ENCODE measurements at regions not wholly inside any gene's neighbourhood (a gene's known extent, or its start where the extent isn't known, plus 50 kb on each side); places are given as distances from the start of the nearest gene placed in this dataset.

DNA sequence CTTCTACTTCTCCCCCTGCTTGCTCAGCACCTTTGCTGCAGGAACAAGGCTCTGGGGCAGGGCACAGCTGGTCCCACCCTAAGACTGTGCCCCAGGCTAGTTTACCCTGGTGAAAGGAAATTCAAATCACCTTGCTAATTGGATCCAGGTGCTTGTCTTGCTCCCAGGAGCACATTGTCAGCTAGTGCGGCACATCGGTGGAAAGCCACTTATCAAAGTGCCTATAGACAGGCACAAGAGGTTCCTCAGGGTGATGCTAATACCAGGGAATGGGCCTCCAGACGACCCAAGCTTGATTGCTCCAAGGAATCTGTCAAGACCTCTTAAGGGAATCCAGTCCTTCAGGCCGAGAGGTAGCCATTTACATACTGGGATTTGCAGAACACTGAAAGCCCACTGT is 64.5 kb upstream of the PRPS1 start:
- CTCF ChIA-PET: no interaction called here
- DNase-seq (ENCODE audit: extremely low spot score): no peak
- POLR2A ChIA-PET: no interaction called here
- TF ChIP-seq ZNF384 (IDR thresholded peaks at IDR 0.05) (no peak), HDGF (IDR thresholded peaks at IDR 0.05; ENCODE audit: borderline replicate concordance) (no peak), LEF1 (IDR thresholded peaks at IDR 0.05; ENCODE audit: borderline replicate concordance) (no peak), SP1 (IDR thresholded peaks at IDR 0.05) (no peak), TARDBP (IDR thresholded peaks at IDR 0.05) (no peak), BHLHE40 (IDR thresholded peaks at IDR 0.05; ENCODE audit: borderline replicate concordance) (no peak), L3MBTL2 (conservative IDR thresholded peaks at IDR 0.05) (no peak), ELF4 (IDR thresholded peaks at IDR 0.05) (no peak), FOXA1 (IDR thresholded peaks at IDR 0.05) (no peak), NFRKB (IDR thresholded peaks at IDR 0.05) (no peak), CTBP1 (IDR thresholded peaks at IDR 0.05; ENCODE audit: borderline replicate concordance) (no peak), SUZ12 (IDR thresholded peaks at IDR 0.05) (no peak), FOXM1 (IDR thresholded peaks at IDR 0.05; ENCODE audit: borderline replicate concordance) (no peak), FOXK2 (IDR thresholded peaks at IDR 0.05) (no peak)
- TF ChIP-seq, protein P1, sequence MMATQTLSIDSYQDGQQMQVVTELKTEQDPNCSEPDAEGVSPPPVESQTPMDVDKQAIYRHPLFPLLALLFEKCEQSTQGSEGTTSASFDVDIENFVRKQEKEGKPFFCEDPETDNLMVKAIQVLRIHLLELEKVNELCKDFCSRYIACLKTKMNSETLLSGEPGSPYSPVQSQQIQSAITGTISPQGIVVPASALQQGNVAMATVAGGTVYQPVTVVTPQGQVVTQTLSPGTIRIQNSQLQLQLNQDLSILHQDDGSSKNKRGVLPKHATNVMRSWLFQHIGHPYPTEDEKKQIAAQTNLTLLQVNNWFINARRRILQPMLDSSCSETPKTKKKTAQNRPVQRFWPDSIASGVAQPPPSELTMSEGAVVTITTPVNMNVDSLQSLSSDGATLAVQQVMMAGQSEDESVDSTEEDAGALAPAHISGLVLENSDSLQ (IDR thresholded peaks at IDR 0.05): no peak

DNA sequence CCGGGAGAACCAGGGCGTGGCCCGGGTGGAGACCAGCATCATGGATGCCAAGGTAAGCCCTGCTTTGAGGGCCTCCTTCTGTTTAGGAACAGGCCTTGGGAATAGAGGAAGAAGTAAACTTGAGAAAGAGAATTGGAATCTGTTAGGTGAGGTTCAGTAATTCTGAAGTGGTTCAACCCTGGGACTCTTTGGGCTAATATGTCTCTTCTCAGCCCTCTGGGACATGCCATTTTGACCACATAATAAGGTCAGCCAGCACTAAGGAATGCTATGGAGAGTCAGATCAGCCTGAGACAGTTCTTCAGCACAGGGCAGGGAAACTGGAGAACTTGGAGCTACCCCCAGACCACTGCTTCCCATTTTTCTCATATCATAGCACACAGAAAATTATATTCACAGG is 63.3 kb upstream of the PRPS1 start:
- ChIA-PET CTCF (no interaction called here), POLR2A (no interaction called here)
- TF ChIP-seq FOXM1 (IDR thresholded peaks at IDR 0.05; ENCODE audit: borderline replicate concordance) (no peak), TARDBP (IDR thresholded peaks at IDR 0.05) (no peak), SUZ12 (IDR thresholded peaks at IDR 0.05) (no peak), L3MBTL2 (conservative IDR thresholded peaks at IDR 0.05) (no peak), ZNF384 (IDR thresholded peaks at IDR 0.05) (no peak), NFRKB (IDR thresholded peaks at IDR 0.05) (no peak), ELF4 (IDR thresholded peaks at IDR 0.05) (no peak), SP1 (IDR thresholded peaks at IDR 0.05) (no peak)
- TF ChIP-seq, protein P1 (IDR thresholded peaks at IDR 0.05): no peak
- no peak for DNase-seq (ENCODE audit: extremely low spot score)

DNA sequence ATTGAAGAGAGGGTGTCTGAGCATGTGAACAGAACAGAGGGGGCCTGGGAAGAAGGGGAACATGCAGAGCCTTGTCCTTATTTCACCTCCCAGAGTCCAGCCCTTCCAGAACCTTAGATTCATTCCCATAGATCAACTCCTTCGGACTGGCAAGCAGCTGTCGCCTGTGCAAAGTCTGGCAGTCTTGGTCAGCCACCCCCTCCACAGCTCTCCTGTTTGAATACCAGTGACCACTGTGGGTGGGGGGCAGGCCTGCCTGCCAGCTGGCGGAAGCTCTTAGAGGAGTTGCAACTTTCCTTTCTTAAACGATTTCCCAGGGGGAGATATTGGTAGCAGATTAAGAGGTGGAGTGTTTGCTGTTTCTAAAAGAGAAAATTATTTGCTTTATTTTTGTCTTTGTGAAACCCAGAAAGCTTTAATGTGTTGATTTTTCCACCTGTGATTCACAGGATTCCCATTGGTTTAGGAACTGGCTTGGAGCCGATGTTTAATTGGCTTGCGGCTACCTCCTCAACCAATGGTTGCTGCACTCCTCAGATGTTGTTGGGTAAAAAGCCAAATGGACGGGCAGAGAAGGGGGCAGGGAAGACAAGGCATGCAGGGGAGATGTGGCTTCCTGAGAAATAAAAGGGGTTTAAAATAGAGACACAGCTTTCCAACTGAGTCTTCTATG is 62.2 kb upstream of the PRPS1 start:
- ChIA-PET CTCF (interaction anchor here (0.7 to 1.2 kb wide), 2 partner anchors 89 to 468 kb away, joined by 3 to 4 read pairs; no protein-coding TSS in a partner anchor), POLR2A (no interaction called here)
- peak; percentile 74 for DNase-seq (ENCODE audit: extremely low spot score)
- TF ChIP-seq ARNT (IDR thresholded peaks at IDR 0.05): no peak
- TF ChIP-seq ZNF384 (IDR thresholded peaks at IDR 0.05): no peak
- no peak for TF ChIP-seq SUZ12 (IDR thresholded peaks at IDR 0.05)

DNA sequence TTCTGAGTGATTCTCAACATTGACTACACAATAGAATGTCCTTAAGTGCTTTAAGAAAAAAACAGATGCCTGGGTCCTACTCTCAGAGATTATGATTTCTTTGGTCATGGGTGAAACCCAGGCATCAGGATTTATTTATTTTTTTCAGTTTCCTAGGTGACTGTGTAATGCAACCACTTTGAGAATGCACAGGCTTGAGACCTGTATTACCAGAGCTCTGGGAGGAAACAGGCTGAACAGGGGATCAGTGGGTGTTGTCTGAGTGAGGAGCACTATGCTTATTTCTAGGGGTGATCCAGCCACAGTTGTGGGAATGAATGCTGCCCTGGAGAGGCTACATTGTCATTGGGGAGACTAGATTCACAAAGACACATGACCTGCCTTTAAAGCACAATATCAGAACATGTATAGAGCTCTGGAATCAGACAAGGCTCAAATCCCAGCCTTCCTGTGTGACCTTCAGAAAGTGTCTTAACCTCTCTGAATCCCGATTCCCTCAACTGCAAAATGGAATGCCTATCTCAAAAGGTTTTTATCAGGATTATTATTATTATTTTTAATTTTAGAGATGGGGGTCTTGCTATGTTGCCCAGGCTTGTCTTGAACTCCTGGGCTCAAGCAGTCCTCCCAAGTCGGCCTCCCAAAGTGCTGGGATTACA is 61.6 kb upstream of the PRPS1 start:
- no peak for TF ChIP-seq HDGF (IDR thresholded peaks at IDR 0.05; ENCODE audit: borderline replicate concordance)
- no peak for TF ChIP-seq NFRKB (IDR thresholded peaks at IDR 0.05)
- TF ChIP-seq L3MBTL2 (conservative IDR thresholded peaks at IDR 0.05): no peak
- TF ChIP-seq ARNT (IDR thresholded peaks at IDR 0.05): no peak
- TF ChIP-seq CTBP1 (IDR thresholded peaks at IDR 0.05; ENCODE audit: borderline replicate concordance): no peak
- TF ChIP-seq, protein P1 (IDR thresholded peaks at IDR 0.05): no peak
- TF ChIP-seq SP1 (IDR thresholded peaks at IDR 0.05): no peak
- no peak for TF ChIP-seq LEF1 (IDR thresholded peaks at IDR 0.05; ENCODE audit: borderline replicate concordance)
- TF ChIP-seq ELF4 (IDR thresholded peaks at IDR 0.05): no peak
- TF ChIP-seq ZNF384 (IDR thresholded peaks at IDR 0.05): no peak
- no peak for TF ChIP-seq BHLHE40 (IDR thresholded peaks at IDR 0.05; ENCODE audit: borderline replicate concordance)
- no peak for TF ChIP-seq FOXA1 (IDR thresholded peaks at IDR 0.05)
- no peak for TF ChIP-seq FOXK2 (IDR thresholded peaks at IDR 0.05)
- TF ChIP-seq TARDBP (IDR thresholded peaks at IDR 0.05): no peak
- TF ChIP-seq FOXM1 (IDR thresholded peaks at IDR 0.05; ENCODE audit: borderline replicate concordance): no peak
- no peak for TF ChIP-seq SUZ12 (IDR thresholded peaks at IDR 0.05)
- ChIA-PET POLR2A (no interaction called here), CTCF (interaction anchor here (0.7 to 1.2 kb wide), 2 partner anchors 88 to 469 kb away, joined by 3 to 4 read pairs; no protein-coding TSS in a partner anchor)
- no peak for DNase-seq (ENCODE audit: extremely low spot score)

DNA sequence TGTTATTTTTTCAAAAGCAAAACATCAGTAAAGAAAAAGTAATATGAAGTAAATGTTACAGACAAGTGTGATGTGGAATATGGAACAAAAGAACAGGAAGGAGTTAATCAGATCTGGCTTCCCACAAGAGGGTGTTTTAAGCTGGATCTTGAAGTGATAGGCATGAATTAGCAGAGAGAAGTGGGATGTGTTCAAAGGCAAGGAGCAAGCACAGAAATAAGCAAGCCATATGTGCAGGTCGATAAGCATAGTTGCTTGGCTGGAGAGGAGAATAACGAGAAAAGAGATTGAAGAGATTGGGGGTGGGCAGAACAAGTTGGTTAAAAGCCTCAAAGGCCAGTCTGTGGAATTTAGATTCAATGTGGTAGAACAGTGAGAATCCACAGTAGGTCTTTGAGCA is 60.9 kb upstream of the PRPS1 start:
- no peak for TF ChIP-seq ARNT (IDR thresholded peaks at IDR 0.05)
- no peak for TF ChIP-seq NFRKB (IDR thresholded peaks at IDR 0.05)
- no peak for TF ChIP-seq FOXM1 (IDR thresholded peaks at IDR 0.05; ENCODE audit: borderline replicate concordance)
- TF ChIP-seq FOXK2 (IDR thresholded peaks at IDR 0.05): no peak
- TF ChIP-seq L3MBTL2 (conservative IDR thresholded peaks at IDR 0.05): no peak
- no peak for TF ChIP-seq LEF1 (IDR thresholded peaks at IDR 0.05; ENCODE audit: borderline replicate concordance)
- TF ChIP-seq SP1 (IDR thresholded peaks at IDR 0.05): no peak
- TF ChIP-seq, protein P1 (IDR thresholded peaks at IDR 0.05): no peak
- TF ChIP-seq ZNF384 (IDR thresholded peaks at IDR 0.05): no peak
- TF ChIP-seq ELF4 (IDR thresholded peaks at IDR 0.05): no peak
- no peak for TF ChIP-seq HDGF (IDR thresholded peaks at IDR 0.05; ENCODE audit: borderline replicate concordance)
- TF ChIP-seq BHLHE40 (IDR thresholded peaks at IDR 0.05; ENCODE audit: borderline replicate concordance): no peak
- TF ChIP-seq CTBP1 (IDR thresholded peaks at IDR 0.05; ENCODE audit: borderline replicate concordance): no peak
- TF ChIP-seq SUZ12 (IDR thresholded peaks at IDR 0.05): no peak
- CTCF ChIA-PET: no interaction called here
- POLR2A ChIA-PET: no interaction called here
- no peak for DNase-seq (ENCODE audit: extremely low spot score)

Measured in HEK293T (cell line).